ENCODE measurements at regions not wholly inside any gene's neighbourhood (a gene's known extent, or its start where the extent isn't known, plus 50 kb on each side); places are given as distances from the start of the nearest gene placed in this dataset.

DNA sequence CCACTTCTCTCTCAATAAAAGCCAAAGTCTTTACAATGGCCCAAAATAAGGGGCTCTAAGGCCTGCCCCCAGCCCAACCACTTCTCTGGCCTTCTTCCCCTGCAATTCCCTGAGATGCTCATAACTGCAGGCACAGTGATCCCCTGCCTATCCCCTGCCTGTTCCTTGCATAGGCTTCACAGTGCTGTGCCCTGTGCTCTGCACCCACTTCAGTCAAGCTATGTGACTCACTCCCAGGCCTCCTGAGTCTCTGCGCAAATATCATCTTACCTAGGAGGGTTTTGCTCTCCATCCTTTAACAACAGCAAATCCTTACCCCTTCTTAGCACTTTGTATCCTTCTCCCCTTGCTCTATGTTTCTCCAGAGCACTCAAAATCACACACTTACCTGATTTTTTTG is 242.2 kb downstream of the MSRB3 start (continued):
- TF ChIP-seq CHD2 (IDR thresholded peaks at IDR 0.05; ENCODE audit: low read length, partially characterized antibody): no peak

GRCh38 chr12:65522956-65523860 is 244.7 kb downstream of the MSRB3 start:
- Histone ChIP-seq H3K27ac (no peak overlapping the region), H3K4me2 (no peak overlapping the region), H3K9me3 (no peaks in the 10 kb centered on the region), H3K4me3 (no peak overlapping the region), H3K4me1 (no peaks in the 10 kb centered on the region)
- FAIRE-seq (no peak), DNase-seq (ENCODE audit: low read depth in 1 of 2, low spot score in 1 of 2) (no peak), ATAC-seq (no peak)
- TF ChIP-seq GATA3 (IDR thresholded peaks at IDR 0.05; ENCODE audit: borderline replicate concordance) (no peak), CTCF (IDR thresholded peaks at IDR 0.05) (no peak), CEBPB (IDR thresholded peaks at IDR 0.05) (no peak)
- TF ChIP-seq, protein P1, sequence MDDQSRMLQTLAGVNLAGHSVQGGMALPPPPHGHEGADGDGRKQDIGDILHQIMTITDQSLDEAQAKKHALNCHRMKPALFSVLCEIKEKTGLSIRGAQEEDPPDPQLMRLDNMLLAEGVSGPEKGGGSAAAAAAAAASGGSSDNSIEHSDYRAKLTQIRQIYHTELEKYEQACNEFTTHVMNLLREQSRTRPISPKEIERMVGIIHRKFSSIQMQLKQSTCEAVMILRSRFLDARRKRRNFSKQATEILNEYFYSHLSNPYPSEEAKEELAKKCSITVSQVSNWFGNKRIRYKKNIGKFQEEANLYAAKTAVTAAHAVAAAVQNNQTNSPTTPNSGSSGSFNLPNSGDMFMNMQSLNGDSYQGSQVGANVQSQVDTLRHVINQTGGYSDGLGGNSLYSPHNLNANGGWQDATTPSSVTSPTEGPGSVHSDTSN (IDR thresholded peaks at IDR 0.05): no peak
- ChIA-PET POLR2A (no interaction called here), CTCF (interaction anchor here (0.7 kb wide), 1 partner anchor 145 kb away, joined by 3 read pairs; no protein-coding TSS in a partner anchor)
- 64% methylated on average over 12 of the region's 12 CpGs for WGBS (ENCODE audit: missing lambda C conversion rate)

DNA sequence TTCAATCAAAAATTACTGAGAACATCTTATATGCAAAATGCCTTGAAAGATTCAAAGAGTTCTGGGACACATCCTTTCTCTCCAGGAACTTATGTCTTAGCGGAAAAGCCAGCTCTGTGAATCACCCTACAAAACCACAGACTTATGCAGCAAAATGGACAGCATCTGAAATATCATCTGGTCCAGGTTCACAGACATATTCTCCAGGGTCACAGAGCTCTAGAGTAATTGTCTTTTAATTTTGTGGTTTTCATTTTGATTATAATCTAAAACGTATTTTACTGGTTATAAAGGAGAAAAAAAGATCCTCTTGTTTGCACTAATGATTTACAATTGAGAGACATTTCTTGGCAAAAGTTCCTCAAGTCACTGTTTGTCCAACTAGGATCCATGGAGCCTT is 246.2 kb downstream of the MSRB3 start:
- 61% methylated on average over 2 of the region's 2 CpGs for WGBS (ENCODE audit: missing lambda C conversion rate)
- TF ChIP-seq, protein P1 (IDR thresholded peaks at IDR 0.05): no peak
- TF ChIP-seq ZFP36 (IDR thresholded peaks at IDR 0.05; ENCODE audit: borderline replicate concordance, partially characterized antibody): no peak
- TF ChIP-seq KDM1A (IDR thresholded peaks at IDR 0.05; ENCODE audit: low read depth): no peak
- no peak for TF ChIP-seq PHF8 (IDR thresholded peaks at IDR 0.05; ENCODE audit: borderline replicate concordance, low read depth)
- no peak for TF ChIP-seq CHD4 (IDR thresholded peaks at IDR 0.05; ENCODE audit: borderline replicate concordance)
- TF ChIP-seq POLR2AphosphoS2 (conservative IDR thresholded peaks at IDR 0.05; ENCODE audit: low read length): no peak
- no peaks in the 10 kb centered on the region for H3K4me1 ChIP-seq
- FAIRE-seq (no peak), ATAC-seq (no peak), DNase-seq (ENCODE audit: low read depth in 1 of 2, low spot score in 1 of 2) (no peak)
- no peaks in the 10 kb centered on the region for H3K9me3 ChIP-seq
- H3K4me2 ChIP-seq: no peak overlapping the region
- no peak overlapping the region for H3K27ac ChIP-seq
- POLR2A ChIA-PET: no interaction called here
- H3K4me3 ChIP-seq: no peak overlapping the region
- CTCF ChIA-PET: interaction anchor here (1.5 kb wide), 1 partner anchor 32 kb away, joined by 5 read pairs; no protein-coding TSS in a partner anchor

- H3K9me3 ChIP-seq: no peaks in the 10 kb centered on the region
- no peak for TF ChIP-seq ELK1 (IDR thresholded peaks at IDR 0.05; ENCODE audit: low read depth, low read length)
- TF ChIP-seq BHLHE40 (IDR thresholded peaks at IDR 0.05; ENCODE audit: low read depth, low read length): no peak
- no peak for TF ChIP-seq FOSL2 (IDR thresholded peaks at IDR 0.05)
- TF ChIP-seq FOSL2 (CRISPR knock-in tag; IDR thresholded peaks at IDR 0.05): no peak
- no peak for TF ChIP-seq RCOR1 (IDR thresholded peaks at IDR 0.05; ENCODE audit: low read depth, low read length)
- TF ChIP-seq, protein P1 (IDR thresholded peaks at IDR 0.05): no peak
- no peak for TF ChIP-seq ESRRA (IDR thresholded peaks at IDR 0.05; ENCODE audit: borderline replicate concordance, low read length)
- CTCF ChIA-PET: interaction anchor here (1.5 to 1.6 kb wide), 2 partner anchors 11 to 31 kb away, joined by 5 to 6 read pairs; no protein-coding TSS in a partner anchor
- no peak overlapping the region for H3K27ac ChIP-seq
- ATAC-seq (no peak), FAIRE-seq (no peak), DNase-seq (ENCODE audit: low read depth in 1 of 2, low spot score in 1 of 2) (no peak)
- 75% methylated on average over 3 of the region's 3 CpGs for WGBS (ENCODE audit: missing lambda C conversion rate)
- no peaks in the 10 kb centered on the region for H3K4me1 ChIP-seq
- POLR2A ChIA-PET: no interaction called here
- no peak overlapping the region for H3K4me3 ChIP-seq
- no peak overlapping the region for H3K4me2 ChIP-seq
Observed at GRCh38 chr12:65525491-65526141, 247.1 kb downstream of the MSRB3 start.

All from A549 (cell line).